Stimulated activated naive CD8-positive, alpha-beta T cell treated with anti-CD3 and anti-CD28 coated beads, Interleukin-15, amount 100 ng/mL, for 72 hours (primary cell): ENCODE measurements at regions not wholly inside any gene's neighbourhood (a gene's known extent, or its start where the extent isn't known, plus 50 kb on each side); places are given as distances from the start of the nearest gene placed in this dataset.
"Not testable (repeated sequence)": the region's sequence is repeated elsewhere in the genome, so short reads cannot be mapped to it uniquely, and the experiment has no call there.

Experiments used
- ATAC-seq: fragments of 150-1000 bp; cut with Tn5 transposase; 2 replicates; pipeline ENCODE4 v1.10.0; 2021; ENCODE audit warnings: mild to moderate bottlenecking, moderate library complexity
- DNase-seq, 2 donors: peaks; one replicate each; pipeline ENCODE4 v3.0.0; 2021 to 2022
- H3K27ac Mint-ChIP-seq, 2 donors: one replicate each; pipeline ENCODE4 v1.8.0; 2022; ENCODE audit warnings: mild to moderate bottlenecking in 2 of 2, mixed read lengths in 2 of 2, moderate library complexity in 2 of 2
- H3K27me3 Mint-ChIP-seq: one replicate; pipeline ENCODE4 v1.8.0; 2022; ENCODE audit warnings: mixed read lengths
- H3K4me1 Mint-ChIP-seq: one replicate; pipeline ENCODE4 v1.8.0; 2022; ENCODE audit warnings: mild to moderate bottlenecking, mixed read lengths
- H3K4me3 Mint-ChIP-seq, 2 donors: one replicate each; pipeline ENCODE4 v1.8.0; 2022; ENCODE audit warnings: mild to moderate bottlenecking in 2 of 2, mixed read lengths in 2 of 2, moderate library complexity in 1 of 2
- H3K9me3 Mint-ChIP-seq, 2 donors: one replicate each; pipeline ENCODE4 v1.8.0; 2022; ENCODE audit warnings: mixed read lengths in 2 of 2

DNA sequence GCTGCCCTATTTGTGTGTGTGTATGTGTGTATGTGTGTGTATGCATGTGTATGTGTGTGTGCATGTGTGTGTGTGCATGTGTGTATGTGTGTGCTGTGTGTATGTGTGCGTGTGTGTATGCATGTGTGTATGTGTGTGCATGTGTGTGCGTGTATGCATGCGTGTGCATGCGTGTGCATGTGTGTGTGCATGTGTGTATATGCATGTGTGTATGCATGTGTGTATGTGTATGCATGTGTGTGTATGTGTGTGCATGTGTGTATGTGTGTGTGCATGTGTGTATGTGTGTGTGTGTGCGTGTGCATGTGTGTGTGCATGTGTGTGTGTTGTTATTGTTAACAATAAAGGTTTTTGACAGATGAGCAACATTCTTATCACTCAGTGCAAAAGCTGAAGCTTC lies 110.8 kb upstream of the HES1 start:
- no peak for DNase-seq
- Mint-ChIP-seq H3K4me3 (no peak overlapping the region), H3K27me3 (no peaks in the 10 kb centered on the region), H3K27ac (no peak overlapping the region), H3K9me3 (no peaks in the 10 kb centered on the region), H3K4me1 (peaks cover 23% of the 10 kb centered on the region)
- ATAC-seq = no peak

DNA sequence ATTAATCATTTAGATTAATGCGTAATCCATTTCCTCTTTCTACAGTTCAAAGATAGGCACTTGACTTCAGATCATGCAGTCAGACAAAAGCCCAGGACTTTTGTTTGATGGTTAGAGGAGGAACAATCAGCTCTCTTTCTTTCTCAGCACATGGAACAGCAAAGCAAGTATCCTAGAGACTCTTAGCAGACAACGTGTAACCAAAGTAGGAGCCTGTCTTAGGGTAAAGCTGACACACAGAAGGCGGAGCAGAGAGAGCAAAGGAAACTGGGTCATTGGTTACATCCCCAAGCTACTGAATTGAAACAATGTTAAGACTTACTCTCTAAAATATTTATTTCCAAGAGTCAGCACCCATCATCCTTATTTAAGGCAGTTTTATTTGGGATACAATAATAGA lies 110.0 kb upstream of the HES1 start:
- Mint-ChIP-seq H3K4me3 (no peak overlapping the region), H3K4me1 (peaks cover 23% of the 10 kb centered on the region), H3K9me3 (no peaks in the 10 kb centered on the region), H3K27ac (no peak overlapping the region), H3K27me3 (no peaks in the 10 kb centered on the region)
- ATAC-seq (no peak), DNase-seq (no peak)

DNA sequence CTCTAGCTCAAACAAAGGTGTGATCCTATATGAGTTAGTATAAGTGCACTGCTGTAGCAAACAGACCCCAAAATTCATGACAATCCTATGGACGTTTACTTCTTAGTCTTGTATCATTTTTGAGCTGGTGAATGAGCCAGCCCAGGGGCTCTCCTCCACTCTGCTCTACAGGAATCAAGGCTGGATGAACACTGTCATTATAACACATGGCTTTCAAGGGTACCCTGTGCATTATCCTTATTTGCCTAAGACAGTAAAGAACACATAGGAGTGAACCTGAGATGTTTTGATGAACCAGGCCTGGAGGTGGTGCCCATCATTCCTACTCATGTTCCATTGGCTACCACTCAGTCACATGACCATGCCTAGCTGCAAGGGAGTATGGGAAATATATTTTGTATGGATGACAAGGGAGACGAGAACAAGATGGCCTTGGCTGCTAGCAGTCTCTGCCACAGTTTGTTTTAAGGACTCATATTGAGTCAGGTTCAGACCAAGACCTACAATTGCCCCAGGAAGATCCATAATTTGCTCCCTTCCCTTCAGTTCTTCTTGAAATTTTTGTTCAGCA lies 107.4 kb upstream of the HES1 start:
- no peak for ATAC-seq
- peaks cover 20% of the 10 kb centered on the region for H3K27me3 Mint-ChIP-seq
- no peaks in the 10 kb centered on the region for H3K9me3 Mint-ChIP-seq
- DNase-seq = no peak
- no peak overlapping the region for H3K27ac Mint-ChIP-seq
- no peak overlapping the region for H3K4me3 Mint-ChIP-seq
- peaks cover 20% of the 10 kb centered on the region for H3K4me1 Mint-ChIP-seq

DNA sequence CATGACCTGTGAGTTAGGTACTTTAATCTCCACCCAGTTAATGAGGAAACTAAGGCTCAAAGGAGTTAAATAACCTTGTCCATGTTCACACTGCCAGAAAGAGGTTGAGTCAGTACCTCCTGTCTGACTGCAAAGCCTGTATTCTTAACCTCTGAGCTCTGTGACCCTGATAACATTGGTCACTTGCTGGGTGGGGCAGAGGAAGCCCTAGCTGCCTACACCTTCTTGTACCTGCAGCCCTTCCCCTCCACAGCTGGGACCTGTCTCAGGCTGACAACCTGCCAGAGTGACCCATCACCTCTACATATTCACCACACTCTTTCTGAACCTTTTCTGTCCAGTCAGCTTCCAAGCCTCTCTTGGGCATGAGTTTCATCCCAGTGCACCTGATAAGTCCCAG lies 106.1 kb upstream of the HES1 start:
- no peak for ATAC-seq
- Mint-ChIP-seq H3K9me3 (no peaks in the 10 kb centered on the region), H3K4me3 (no peak overlapping the region), H3K27ac (no peak overlapping the region), H3K4me1 (peaks cover 10% of the 10 kb centered on the region), H3K27me3 (peaks cover 20% of the 10 kb centered on the region)
- DNase-seq = no peak

DNA sequence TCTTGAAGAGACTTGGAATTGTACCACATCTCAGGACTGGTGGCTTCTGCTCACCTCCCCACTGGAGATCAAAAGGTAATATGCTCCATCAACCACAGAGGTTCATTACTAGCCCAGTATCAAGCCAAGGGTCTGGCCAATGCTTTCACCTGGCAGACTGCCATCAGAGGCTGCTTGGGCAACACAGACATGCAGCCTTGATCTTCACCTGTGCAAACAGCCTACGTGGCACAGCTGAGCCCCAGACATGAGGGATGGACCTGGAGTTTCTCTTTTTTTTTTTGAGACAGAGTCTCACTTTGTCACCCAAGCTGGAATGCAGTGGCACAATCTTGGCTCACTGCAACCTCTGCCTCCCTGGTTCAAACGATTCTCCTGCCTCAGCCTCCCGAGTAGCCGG lies 105.6 kb upstream of the HES1 start:
- DNase-seq (no peak), ATAC-seq (no peak)
- H3K4me1 Mint-ChIP-seq = peaks cover 4% of the 10 kb centered on the region
- H3K27me3 Mint-ChIP-seq = peaks cover 20% of the 10 kb centered on the region
- H3K4me3 Mint-ChIP-seq = no peak overlapping the region
- H3K9me3 Mint-ChIP-seq = no peaks in the 10 kb centered on the region
- H3K27ac Mint-ChIP-seq = no peak overlapping the region

DNA sequence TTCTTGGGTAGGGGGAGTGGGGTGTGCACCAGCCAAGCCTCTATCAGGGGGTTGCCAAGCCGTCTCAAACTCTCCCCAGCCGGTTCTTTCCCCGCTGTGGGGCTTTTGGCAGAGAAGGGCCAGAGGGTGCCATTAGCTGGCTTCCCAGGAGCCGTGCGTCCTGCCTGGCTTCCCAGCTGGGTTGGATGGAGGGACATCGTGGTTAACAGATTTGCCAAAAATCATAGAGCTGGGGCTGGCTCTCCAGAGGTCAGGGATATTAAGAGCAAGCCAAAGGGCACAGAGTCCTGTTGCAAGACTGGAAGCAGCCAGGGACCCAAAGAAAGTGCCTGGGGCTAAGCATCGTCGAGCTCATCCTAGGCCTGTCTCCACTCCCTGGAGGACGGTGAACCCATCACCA lies 104.6 kb upstream of the HES1 start:
- no peak overlapping the region for H3K27ac Mint-ChIP-seq
- H3K27me3 Mint-ChIP-seq = peaks cover 20% of the 10 kb centered on the region
- no peaks in the 10 kb centered on the region for H3K4me1 Mint-ChIP-seq
- H3K9me3 Mint-ChIP-seq = no peaks in the 10 kb centered on the region
- H3K4me3 Mint-ChIP-seq = no peak overlapping the region
- DNase-seq = no peak
- no peak for ATAC-seq

DNA sequence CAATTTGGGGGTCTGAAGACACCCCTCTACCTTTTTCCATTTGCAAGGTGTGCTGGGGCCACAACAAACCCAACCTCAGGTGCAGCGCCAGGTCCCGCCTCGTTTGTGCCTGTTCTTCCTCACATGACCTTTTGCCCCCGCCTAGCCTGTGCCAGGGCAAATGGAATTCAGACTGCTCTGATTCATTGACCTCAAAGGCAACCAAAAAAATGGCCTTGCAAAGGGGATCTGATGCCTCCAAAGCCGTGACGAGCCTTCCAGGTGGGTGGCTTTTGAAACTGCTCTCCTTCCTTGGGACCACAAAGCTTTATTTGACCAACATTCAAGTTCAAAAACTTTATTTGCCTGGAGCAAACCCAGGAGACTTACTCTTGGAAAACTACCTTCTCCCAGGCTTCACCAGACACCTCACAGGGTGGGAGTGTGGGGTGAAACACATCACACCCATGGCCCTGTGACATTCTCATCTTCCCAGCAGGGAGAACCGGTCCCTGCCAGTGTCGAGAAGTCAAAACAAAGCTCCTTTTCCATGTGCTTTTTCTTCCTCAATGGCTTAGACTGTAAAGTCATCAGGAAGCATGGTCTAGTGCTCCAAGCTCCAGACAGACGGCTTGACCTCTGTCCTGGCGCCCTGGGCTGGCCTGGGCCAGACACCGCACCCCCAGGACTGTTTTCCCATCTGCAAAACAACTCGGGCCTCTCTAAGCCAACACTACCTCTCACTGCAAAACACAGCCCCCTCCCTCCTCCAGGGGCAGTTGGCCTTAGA lies 103.9 kb upstream of the HES1 start:
- no peaks in the 10 kb centered on the region for H3K4me1 Mint-ChIP-seq
- H3K27me3 Mint-ChIP-seq = peaks cover 20% of the 10 kb centered on the region
- H3K9me3 Mint-ChIP-seq = no peaks in the 10 kb centered on the region
- no peak overlapping the region for H3K4me3 Mint-ChIP-seq
- H3K27ac Mint-ChIP-seq = no peak overlapping the region
- DNase-seq = no peak
- no peak for ATAC-seq

DNA sequence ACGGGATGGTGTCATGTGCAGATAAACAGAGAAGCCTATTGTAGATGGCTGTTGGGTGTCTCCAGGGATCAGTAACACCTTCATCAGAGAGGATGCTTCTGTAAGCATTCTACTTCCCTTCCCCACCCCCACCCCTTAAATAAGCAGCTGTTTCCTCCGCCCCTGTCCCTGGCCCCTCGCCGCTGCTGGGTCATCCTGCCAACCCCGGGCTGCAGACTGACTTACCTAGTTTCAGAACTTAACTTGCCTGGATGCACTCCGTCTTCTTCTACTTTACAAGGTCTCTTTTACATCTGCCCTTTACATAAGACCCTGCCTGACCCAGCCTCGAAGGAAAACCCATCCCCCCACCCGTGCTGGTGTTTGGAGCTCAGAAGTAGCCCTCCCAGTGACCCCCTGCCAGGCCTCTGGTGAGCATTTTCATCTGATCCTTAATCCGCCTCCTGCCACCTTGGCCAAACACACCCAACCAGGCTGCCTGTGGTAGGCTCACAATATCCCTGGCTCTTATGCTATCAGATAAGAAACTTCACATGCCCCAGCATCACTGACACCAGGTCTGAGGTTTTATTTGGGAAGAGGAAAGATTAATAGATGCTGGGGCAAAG lies 103.0 kb upstream of the HES1 start:
- DNase-seq = no peak
- H3K27me3 Mint-ChIP-seq = peaks cover 20% of the 10 kb centered on the region
- no peak overlapping the region for H3K27ac Mint-ChIP-seq
- H3K4me1 Mint-ChIP-seq = no peaks in the 10 kb centered on the region
- no peaks in the 10 kb centered on the region for H3K9me3 Mint-ChIP-seq
- no peak overlapping the region for H3K4me3 Mint-ChIP-seq
- ATAC-seq = no peak

DNA sequence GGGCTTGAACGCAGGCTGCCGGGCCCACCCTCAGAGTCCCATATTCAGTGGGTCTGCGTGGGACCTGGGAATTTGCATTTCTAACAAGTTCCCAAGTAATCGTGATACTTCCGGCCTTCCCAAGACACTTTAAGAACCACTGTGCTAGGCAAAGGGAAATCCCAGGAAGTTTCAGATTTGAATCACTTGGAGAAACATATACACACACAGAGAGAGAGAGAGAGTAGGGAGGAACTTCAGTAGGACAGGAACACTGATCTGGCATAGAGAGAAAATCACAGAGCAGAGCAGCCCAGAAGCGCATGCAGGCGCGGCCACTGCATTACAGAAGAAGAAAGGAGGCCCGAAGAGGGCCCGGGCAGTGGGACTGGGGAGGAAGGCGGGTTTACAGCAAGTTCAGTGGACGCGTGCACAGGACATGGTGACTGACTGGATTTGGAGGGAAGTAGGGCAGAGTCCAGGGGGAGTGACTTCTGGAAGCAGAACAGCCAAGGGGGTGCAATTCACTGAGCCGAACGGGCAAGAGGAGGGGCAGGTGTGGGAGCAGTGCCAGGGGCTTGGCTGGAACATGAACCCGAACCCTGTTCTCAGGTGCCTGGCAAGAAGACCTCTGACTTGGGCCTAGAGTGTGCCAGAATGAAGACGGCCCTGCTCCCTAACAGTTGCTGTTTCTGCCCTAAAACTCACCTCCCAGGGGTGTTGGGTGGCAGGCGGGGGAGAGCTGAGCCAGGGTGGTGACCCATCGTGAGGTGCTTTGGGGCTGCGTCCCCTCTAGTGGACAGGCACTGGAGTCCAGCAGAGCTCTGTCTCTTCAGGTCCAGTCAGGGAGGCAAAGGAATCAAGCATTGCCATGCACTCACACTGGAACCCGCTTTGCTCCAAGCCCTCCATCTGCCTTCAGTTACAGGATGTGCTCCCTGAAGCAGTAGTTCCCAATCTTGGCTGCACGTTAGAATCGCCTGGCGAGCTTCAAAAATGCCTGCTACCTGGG lies 101.3 kb upstream of the HES1 start:
- no peak for ATAC-seq
- Mint-ChIP-seq H3K9me3 (no peaks in the 10 kb centered on the region), H3K27me3 (peaks cover 20% of the 10 kb centered on the region), H3K4me3 (no peak overlapping the region), H3K4me1 (no peaks in the 10 kb centered on the region), H3K27ac (no peak overlapping the region)
- no peak for DNase-seq

DNA sequence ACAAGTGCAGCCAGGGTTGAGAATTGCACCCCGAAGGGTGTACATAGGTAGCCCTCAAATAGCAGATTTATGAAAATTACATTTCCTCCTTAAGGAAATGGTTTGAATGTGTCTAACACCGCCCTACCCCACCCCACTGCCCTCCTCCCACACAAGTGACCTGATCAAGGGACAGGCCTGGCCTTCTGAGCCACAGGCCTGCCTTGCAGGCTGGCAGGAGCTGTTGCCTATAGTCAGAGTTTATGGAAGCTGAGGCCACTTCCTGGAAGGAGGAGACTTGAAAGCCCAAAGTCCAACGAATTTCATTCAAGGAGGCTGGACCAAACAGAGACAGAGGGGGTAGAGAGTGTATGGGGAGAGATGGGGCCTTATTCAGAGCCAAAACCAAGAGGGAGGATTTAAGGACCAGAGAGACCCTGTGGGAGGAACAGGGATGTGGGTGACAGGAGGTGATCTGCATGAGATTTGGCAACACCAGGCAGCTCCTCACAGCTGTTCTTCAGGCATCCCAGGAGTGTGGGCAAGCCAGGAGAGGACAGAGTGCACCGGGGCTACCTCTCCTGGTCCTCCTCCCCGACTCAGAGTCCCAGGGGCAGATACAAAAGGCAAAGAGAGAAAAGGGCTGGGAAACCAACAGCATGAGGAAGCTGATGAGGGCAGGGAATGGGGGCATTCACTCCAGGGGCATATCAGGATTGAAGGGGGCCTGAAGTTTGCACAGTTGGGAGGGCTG lies 100.4 kb upstream of the HES1 start:
- Mint-ChIP-seq H3K27me3 (peaks cover 21% of the 10 kb centered on the region), H3K27ac (no peak overlapping the region), H3K4me1 (no peaks in the 10 kb centered on the region), H3K4me3 (no peak overlapping the region), H3K9me3 (no peaks in the 10 kb centered on the region)
- DNase-seq (no peak), ATAC-seq (no peak)

DNA sequence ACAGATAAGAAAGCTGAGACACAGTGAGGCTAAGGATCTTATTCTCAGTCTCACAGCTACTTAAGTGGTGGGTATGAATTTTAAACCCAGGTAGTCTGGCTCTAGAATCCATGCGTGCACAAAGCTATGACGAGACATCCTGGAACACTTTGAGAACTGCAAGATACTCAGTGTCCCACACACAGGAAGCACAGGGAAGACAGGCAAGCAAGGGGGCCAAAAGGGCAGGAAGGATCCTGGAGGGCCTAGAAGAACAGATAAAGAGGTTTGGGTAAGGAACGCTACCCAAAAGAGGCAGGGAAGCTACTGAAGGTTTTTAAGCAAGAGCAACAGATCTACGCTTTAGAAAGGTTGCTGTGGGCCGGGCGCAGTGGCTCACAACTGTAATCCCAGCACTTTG lies 99.1 kb upstream of the HES1 start:
- H3K27me3 Mint-ChIP-seq = peaks cover 24% of the 10 kb centered on the region
- ATAC-seq (no peak), DNase-seq (no peak)
- H3K27ac Mint-ChIP-seq = no peak overlapping the region
- H3K4me3 Mint-ChIP-seq = no peak overlapping the region
- no peaks in the 10 kb centered on the region for H3K4me1 Mint-ChIP-seq
- no peaks in the 10 kb centered on the region for H3K9me3 Mint-ChIP-seq

DNA sequence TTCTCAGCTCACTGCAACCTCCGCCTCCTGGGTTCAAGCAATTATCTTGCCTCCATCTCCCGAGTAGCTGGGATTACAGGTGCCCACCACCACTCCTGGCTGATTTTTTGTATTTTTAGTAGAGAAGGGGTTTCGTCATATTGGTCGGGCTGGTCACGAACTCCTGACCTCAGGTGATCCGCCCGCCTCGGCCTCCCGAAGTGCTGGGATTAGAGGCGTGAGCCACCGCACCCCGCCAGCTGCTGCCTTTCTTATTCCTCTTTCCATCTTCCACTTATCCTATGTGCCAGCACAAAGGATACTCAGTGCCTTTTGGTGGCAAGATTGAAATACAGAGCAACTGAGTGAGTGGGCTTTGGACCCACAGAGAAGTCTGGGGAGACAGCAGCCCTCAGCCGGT lies 97.6 kb upstream of the HES1 start:
- not testable (repeated sequence) for H3K4me1 Mint-ChIP-seq, H3K27ac Mint-ChIP-seq, H3K9me3 Mint-ChIP-seq, ATAC-seq, DNase-seq, H3K27me3 Mint-ChIP-seq, H3K4me3 Mint-ChIP-seq

DNA sequence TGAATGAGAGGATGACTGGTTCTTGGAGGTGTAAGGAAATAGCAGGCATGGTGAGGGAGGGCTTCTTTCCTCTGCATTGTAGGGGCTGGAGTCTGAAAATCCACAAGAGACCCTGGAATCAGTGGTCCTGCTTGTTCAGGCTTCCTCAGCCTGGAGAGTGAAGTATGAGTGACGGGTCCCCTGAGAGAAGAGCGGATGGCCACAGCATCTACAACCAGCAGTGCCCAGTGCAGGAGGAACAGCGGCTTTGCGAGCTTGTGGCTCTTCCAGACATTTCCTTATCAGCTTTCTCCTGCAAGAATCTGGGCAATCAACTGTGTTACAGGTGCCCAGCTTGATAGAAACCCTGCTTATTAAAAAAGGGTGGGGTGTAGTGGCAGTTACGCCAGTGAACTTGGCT lies 97.0 kb upstream of the HES1 start:
- Mint-ChIP-seq H3K4me3 (no peak overlapping the region), H3K27me3 (peaks cover 7% of the 10 kb centered on the region), H3K27ac (no peak overlapping the region), H3K4me1 (no peaks in the 10 kb centered on the region), H3K9me3 (no peaks in the 10 kb centered on the region)
- DNase-seq (no peak), ATAC-seq (no peak)

DNA sequence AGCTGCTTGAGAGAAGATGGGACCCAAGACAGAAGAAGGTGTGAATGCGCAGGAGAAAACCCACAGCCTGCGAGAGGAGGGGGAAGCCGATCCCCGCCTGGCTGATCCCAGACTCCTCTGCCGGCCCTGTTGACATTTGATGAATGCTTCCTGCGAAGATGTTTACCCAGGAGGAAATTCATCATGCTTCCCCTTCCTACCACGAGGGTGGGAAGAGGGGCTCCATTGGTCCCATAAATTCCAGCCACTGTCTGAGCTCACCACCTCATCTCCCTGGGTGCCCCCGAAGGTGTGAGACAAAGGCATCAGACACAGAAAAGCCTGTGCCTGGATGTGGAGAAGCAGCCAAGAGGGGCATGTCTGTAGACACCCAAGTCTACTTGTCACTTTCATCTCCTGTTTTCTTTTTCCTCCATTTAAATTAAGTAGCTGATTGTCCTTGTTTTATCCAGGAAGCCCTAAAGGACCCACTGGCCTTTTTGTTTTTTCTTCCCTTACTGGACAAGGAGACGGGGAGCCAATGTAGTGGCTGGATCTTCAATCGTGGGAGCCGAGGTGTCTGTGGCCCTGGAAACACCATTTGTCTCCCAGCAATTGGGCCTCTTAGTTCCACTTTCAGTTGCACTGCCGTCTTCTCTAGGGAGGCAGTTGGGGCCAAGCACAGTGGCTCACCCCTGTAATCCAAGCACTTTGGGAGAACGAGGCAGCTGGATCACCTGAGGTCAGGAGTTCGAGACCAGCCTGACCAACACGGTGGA lies 95.3 kb upstream of the HES1 start:
- no peak for DNase-seq
- peaks cover 7% of the 10 kb centered on the region for H3K27me3 Mint-ChIP-seq
- no peak for ATAC-seq
- H3K27ac Mint-ChIP-seq = peak overlapping the region in 1 of 2 donors; percentile 30
- H3K9me3 Mint-ChIP-seq = no peaks in the 10 kb centered on the region
- H3K4me1 Mint-ChIP-seq = no peaks in the 10 kb centered on the region
- H3K4me3 Mint-ChIP-seq = no peak overlapping the region
